GM13977 (cell line): ENCODE measurements at regions not wholly inside any gene's neighbourhood (a gene's known extent, or its start where the extent isn't known, plus 50 kb on each side); places are given as distances from the start of the nearest gene placed in this dataset.

Source experiments
- DNase-seq: peaks from one replicate; pipeline ENCODE4 v3.0.0; 2012; ENCODE audit warnings: low spot score
- in situ Hi-C: fragments of 300-500 bp; cut with MboI; formaldehyde crosslinking; loops from one replicate; pipeline ENCODE4 v1.12.0; 2022; ENCODE audit warnings: low sequenced_read_pairs, low pct_unique_long_range_greater_than_20kb, mixed read lengths, inconsistent platforms; ENCODE audit not compliant: unreplicated experiment
- TF ChIP-seq, protein P1 (sequence below): IDR thresholded peaks from 2 replicates; pipeline ENCODE4 v1.5.1; 2012; ENCODE audit warnings: mild to moderate bottlenecking, control low read depth; ENCODE audit not compliant: insufficient read depth; ENCODE audit errors: extremely low read depth, missing control alignments

DNA sequence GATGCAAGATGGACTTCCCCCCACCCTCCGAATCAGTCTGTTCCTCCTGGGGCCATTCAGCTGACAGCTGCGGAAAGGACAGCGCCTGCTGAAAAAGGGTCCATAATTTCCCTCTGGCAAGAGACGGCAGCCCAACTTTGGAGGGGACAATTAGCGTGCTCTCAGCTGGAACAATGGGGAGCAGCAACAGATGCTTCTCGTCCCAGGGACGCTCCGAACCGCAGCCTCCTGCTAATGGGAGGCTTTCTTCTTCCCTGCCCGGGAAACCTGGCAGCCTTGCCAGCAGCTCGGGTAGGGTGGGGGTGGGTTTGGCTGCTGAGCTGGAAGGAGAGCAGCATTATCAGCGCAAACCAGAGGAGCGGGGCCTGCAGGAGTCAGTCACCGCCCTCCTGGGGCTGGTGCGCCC is 500.0 kb upstream of the SALL1 start:
- DNase-seq, result no peak
- TF ChIP-seq, protein P1, sequence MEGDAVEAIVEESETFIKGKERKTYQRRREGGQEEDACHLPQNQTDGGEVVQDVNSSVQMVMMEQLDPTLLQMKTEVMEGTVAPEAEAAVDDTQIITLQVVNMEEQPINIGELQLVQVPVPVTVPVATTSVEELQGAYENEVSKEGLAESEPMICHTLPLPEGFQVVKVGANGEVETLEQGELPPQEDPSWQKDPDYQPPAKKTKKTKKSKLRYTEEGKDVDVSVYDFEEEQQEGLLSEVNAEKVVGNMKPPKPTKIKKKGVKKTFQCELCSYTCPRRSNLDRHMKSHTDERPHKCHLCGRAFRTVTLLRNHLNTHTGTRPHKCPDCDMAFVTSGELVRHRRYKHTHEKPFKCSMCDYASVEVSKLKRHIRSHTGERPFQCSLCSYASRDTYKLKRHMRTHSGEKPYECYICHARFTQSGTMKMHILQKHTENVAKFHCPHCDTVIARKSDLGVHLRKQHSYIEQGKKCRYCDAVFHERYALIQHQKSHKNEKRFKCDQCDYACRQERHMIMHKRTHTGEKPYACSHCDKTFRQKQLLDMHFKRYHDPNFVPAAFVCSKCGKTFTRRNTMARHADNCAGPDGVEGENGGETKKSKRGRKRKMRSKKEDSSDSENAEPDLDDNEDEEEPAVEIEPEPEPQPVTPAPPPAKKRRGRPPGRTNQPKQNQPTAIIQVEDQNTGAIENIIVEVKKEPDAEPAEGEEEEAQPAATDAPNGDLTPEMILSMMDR, result no peak
- in situ Hi-C loops, result no loop called here

DNA sequence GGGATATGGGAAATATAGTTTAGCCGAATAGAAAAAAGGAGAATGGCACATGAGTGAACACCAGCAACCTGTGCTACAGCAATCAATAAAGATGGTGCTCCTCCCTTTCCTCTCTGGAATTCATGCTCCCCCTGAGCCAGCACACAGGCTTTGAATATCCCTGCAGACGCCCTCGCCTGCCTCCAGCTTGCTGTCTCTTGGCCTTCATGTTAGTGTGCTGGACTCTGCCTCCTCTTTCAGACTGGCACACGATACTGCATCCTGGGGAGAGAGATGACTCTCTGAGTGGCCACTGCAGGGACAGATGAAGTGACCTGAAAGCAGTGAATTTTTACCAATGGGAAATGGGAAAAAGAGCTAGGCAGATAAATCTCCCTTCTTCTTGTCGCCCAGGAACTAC is 498.6 kb upstream of the SALL1 start:
- TF ChIP-seq, protein P1, result no peak
- in situ Hi-C loops, result no loop called here
- no peak for DNase-seq

DNA sequence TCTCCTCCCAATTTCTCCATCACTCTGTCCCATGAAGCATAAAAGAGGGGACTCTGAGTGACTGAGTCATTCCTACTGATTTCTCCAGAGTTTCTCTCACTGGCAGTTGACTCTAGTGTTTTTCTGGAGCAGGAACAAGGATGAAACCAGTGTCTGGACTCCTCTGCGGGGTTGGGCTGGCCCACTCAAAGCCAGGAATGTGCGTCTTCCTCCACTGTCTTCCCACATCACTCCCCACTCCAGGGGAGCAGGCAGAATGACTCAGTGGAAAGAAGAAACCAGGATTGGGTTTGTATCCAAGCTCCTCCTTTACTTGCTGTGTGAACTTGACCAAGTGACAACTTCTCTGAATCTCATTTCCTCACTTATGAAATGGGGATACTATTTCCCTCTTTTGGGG is 497.5 kb upstream of the SALL1 start:
- in situ Hi-C loops, result no loop called here
- TF ChIP-seq, protein P1, result no peak
- DNase-seq, result no peak

DNA sequence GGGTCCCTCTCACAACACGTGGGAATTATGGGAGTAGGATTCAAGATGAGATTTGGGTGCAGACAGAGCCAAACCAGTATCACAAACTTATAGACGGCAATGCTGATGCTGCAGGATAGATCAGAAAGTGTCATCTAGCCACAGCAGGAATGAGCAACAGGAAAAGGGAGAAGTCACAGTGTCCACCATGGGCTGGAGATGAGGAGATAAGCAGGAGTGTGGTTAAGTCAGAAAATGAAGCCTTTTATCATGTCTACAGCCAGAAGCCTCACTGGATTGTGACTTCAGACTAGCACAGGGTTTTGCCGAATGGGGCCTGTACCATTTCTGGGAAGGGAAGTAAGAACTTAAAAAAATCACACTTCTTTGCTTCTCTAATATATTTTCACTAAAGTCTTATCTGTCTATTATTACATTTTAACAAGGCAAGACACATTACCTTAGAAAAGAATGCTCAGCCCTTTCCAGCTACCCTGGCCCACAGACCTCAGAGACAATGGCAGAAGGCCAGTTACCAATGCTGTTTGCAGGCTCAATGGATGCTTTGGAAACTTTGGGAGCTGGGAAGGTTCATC is 490.2 kb upstream of the SALL1 start:
- no peak for DNase-seq
- TF ChIP-seq, protein P1, result no peak
- in situ Hi-C loops, result no loop called here

DNA sequence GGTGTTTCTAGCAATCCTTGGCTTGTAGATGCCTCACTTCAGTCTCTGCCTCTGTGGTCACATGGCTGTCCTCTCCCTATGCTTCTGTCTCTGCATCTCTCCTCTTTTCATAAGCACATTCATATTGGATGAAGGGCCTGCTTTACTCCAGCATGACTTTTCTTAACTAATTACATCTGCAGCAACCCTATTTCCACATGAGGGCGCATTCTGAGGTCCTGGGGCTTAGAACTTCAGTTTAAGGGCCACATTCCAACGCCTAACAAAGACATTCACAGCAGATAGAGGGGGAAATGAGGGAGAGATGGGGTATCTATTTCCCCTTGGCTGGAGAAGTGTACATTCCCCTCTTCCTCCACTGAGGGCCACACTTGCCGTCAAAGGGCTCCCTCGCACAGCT is 489.1 kb upstream of the SALL1 start:
- no peak for DNase-seq
- in situ Hi-C loops, result no loop called here
- TF ChIP-seq, protein P1, result no peak

DNA sequence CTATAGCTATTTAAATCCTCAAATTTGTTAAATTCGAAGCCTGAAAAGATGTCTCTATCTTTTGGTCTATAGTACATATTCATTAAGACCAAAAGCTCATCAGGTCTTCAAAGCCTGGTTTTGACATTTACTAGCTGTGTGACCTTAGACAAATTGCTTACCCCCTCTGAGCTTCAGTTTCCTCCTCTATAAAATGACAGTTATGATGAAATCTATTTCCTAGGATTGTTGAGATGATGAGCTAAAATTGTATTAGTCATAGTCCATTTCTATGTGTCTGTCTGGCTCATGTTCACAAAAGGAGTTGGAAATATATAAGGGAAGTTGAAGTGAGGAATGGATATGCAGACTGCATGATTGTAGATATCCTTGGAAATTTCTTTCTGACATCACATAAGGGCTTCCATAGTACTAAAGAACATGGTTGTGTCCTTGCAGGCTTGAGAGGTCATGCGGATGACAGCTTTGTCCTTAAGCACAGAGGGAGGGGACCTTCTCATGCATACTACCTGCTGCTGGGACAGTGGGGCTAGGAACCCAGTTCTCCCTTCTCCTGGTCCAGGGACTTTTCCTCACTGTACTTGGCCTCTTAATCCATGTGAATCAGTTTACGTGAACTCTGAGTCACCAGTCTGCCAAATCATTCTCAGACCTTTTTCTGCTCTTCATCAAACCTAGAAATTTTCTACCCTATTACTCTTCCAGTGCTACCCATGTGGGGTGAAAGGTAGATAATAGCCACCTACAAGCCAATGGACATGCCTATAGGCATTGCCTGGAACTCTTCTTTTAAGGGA is 487.5 kb upstream of the SALL1 start:
- no peak for DNase-seq
- in situ Hi-C loops, result no loop called here
- TF ChIP-seq, protein P1, result no peak

DNA sequence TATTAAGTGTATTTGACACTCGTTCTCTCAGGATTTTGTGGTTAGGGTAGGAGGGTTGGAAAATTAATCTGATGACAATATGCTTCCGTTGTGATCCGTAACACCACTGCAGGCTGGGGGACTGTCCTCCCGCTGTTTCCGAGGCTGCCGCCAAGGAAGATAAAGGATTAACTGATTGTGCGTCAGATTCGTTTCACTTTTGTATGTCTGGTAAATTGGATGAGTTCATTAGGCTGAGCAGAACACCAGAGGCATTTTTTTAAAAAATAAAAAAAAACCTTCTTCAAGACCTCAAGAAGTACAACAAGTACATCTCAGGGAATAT is 486.7 kb upstream of the SALL1 start:
- no peak for DNase-seq
- TF ChIP-seq, protein P1, result no peak
- in situ Hi-C loops, result no loop called here
